Liver (tissue), 8 donors: ENCODE measurements at regions not wholly inside any gene's neighbourhood (a gene's known extent, or its start where the extent isn't known, plus 50 kb on each side); places are given as distances from the start of the nearest gene placed in this dataset.

ENCODE experiments used
- DNase-seq: peaks from one replicate; pipeline ENCODE4 v3.0.0-alpha.2; 2017; ENCODE audit warnings: low spot score
- H3K27ac ChIP-seq, 2 donors: one replicate each; pipeline ENCODE4 v1.7.0; 2013; ENCODE audit warnings: inconsistent platforms in 2 of 2, low read length in 2 of 2, control low read depth in 1 of 2, low read depth in 1 of 2, mild to moderate bottlenecking in 1 of 2
- H3K27me3 ChIP-seq, 4 donors: one replicate each; pipeline versions ENCODE4 v1.6.1 to v1.7.0; 2013; ENCODE audit warnings: low read length in 3 of 4, inconsistent platforms in 1 of 4, mild to moderate bottlenecking in 1 of 4, moderate library complexity in 1 of 4; ENCODE audit not compliant: control insufficient read depth in 4 of 4, insufficient read depth in 4 of 4
- H3K36me3 ChIP-seq, 4 donors: one replicate each; pipeline versions ENCODE4 v1.6.1 to v1.7.0; 2013; ENCODE audit warnings: low read length in 3 of 4, mild to moderate bottlenecking in 3 of 4, low read depth in 1 of 4, moderate library complexity in 1 of 4; ENCODE audit not compliant: control insufficient read depth in 4 of 4, insufficient read depth in 3 of 4
- H3K4me1 ChIP-seq, 4 donors: one replicate each; pipeline versions ENCODE4 v1.6.1 to v1.7.0; 2013; ENCODE audit warnings: low read length in 3 of 4, mild to moderate bottlenecking in 3 of 4, moderate library complexity in 1 of 4; ENCODE audit not compliant: control insufficient read depth in 4 of 4, insufficient read depth in 4 of 4
- H3K4me3 ChIP-seq, 3 donors: one replicate each; pipeline versions ENCODE4 v1.6.1 to v1.7.0; 2013; ENCODE audit warnings: low read length in 3 of 3, control low read depth in 1 of 3, low read depth in 1 of 3, mild to moderate bottlenecking in 1 of 3
- H3K9ac ChIP-seq, 2 donors: one replicate each; pipeline ENCODE4 v1.7.0; 2013; ENCODE audit warnings: low read length in 2 of 2, mild to moderate bottlenecking in 2 of 2, moderate library complexity in 2 of 2, control low read depth in 1 of 2, low read depth in 1 of 2
- H3K9me3 ChIP-seq, 4 donors: one replicate each; pipeline versions ENCODE4 v1.6.1 to v1.7.0; 2013; ENCODE audit warnings: low read length in 3 of 4; ENCODE audit not compliant: control insufficient read depth in 4 of 4
- EGR1 ChIP-seq, 2 donors: IDR thresholded peaks; 2 replicates each; pipeline ENCODE4 v1.6.1; 2016 to 2018; ENCODE audit warnings: antibody characterized with exemption in 2 of 2, low read depth in 2 of 2
- FOXA1 ChIP-seq: IDR thresholded peaks from 2 replicates; pipeline ENCODE4 v1.6.1; 2016; ENCODE audit warnings: antibody characterized with exemption
- FOXA2 ChIP-seq: IDR thresholded peaks from 2 replicates; pipeline ENCODE4 v1.6.1; 2016; ENCODE audit warnings: antibody characterized with exemption
- HNF4A ChIP-seq, 2 donors: conservative IDR thresholded peaks; 2 replicates each; pipeline ENCODE4 v1.6.1; 2016; ENCODE audit warnings: antibody characterized with exemption in 2 of 2, mild to moderate bottlenecking in 2 of 2
- HNF4G ChIP-seq: IDR thresholded peaks from 2 replicates; pipeline ENCODE4 v1.6.1; 2016; ENCODE audit warnings: antibody characterized with exemption
- JUND ChIP-seq, 2 donors: IDR thresholded peaks; 2 replicates each; pipeline ENCODE4 v1.6.1; 2016; ENCODE audit warnings: antibody characterized with exemption in 2 of 2
- MAX ChIP-seq: IDR thresholded peaks from 2 replicates; pipeline ENCODE4 v1.6.1; 2016; ENCODE audit warnings: antibody characterized with exemption
- NR2F2 ChIP-seq: IDR thresholded peaks from 2 replicates; pipeline ENCODE4 v1.6.1; 2016; ENCODE audit warnings: antibody characterized with exemption
- RAD21 ChIP-seq, 2 donors: IDR thresholded peaks; 2 replicates each; pipeline ENCODE4 v1.6.1; 2016; ENCODE audit warnings: antibody characterized with exemption in 2 of 2, mild to moderate bottlenecking in 2 of 2
- RXRA ChIP-seq, 2 donors: IDR thresholded peaks; 2 replicates each; pipeline ENCODE4 v1.6.1; 2017 to 2018; ENCODE audit warnings: antibody characterized with exemption in 2 of 2, mild to moderate bottlenecking in 1 of 2
- SP1 ChIP-seq: IDR thresholded peaks from 2 replicates; pipeline ENCODE4 v1.6.1; 2018; ENCODE audit warnings: antibody characterized with exemption, mild to moderate bottlenecking
- TAF1 ChIP-seq: conservative IDR thresholded peaks from 2 replicates; pipeline ENCODE4 v1.6.1; 2016; ENCODE audit warnings: antibody characterized with exemption, mild to moderate bottlenecking
- YY1 ChIP-seq: IDR thresholded peaks from 2 replicates; pipeline ENCODE4 v1.6.1; 2016; ENCODE audit warnings: antibody characterized with exemption, mild to moderate bottlenecking
- WGBS: extraction: QIAGEN DNeasy Blood & Tissue Kit; methylation state at CpG from one replicate; pipeline ENCODE4 v1.1.7; 2013; 5-methylcytosine and 5-hydroxymethylcytosine counted together
- TF ChIP-seq, protein P1 (sequence below): IDR thresholded peaks from 2 replicates; pipeline ENCODE4 v1.6.1; 2016; ENCODE audit warnings: antibody characterized with exemption
- TF ChIP-seq, protein P2 (sequence below): IDR thresholded peaks from 2 replicates; pipeline ENCODE4 v1.6.1; 2016; ENCODE audit warnings: antibody characterized with exemption
- TF ChIP-seq, protein P3 (sequence below): fragments of 150-350 bp; IDR thresholded peaks from 2 replicates; pipeline ENCODE4 v1.5.1; 2017; ENCODE audit warnings: improper control_type of control experiment, low read depth, low read length; ENCODE audit not compliant: missing input control
- TF ChIP-seq, protein P4 (sequence below): IDR thresholded peaks from 2 replicates; pipeline ENCODE4 v1.6.1; 2016; ENCODE audit warnings: antibody characterized with exemption, mild to moderate bottlenecking
- donor health status: healthy.
- donor health status: healthy.
- donor health status: healthy.
- donor health status: healthy.
- donor health status: healthy.

- TF ChIP-seq, protein P1, sequence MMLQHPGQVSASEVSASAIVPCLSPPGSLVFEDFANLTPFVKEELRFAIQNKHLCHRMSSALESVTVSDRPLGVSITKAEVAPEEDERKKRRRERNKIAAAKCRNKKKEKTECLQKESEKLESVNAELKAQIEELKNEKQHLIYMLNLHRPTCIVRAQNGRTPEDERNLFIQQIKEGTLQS, result no peak
- TF ChIP-seq NR2F2, result no peak
- TF ChIP-seq EGR1 (IDR thresholded peaks at IDR 0.05; ENCODE audit: low read depth in 2 of 2), result no peak
- H3K27ac ChIP-seq, result no peak overlapping the region
- H3K27me3 ChIP-seq, result no peaks in the 10 kb centered on the region
- DNase-seq, result no peak
- no peaks in the 10 kb centered on the region for H3K9me3 ChIP-seq
- no peaks in the 10 kb centered on the region for H3K36me3 ChIP-seq
- 44% methylated on average over 4 of the region's 4 CpGs for WGBS
- no peak overlapping the region for H3K4me3 ChIP-seq
- H3K4me1 ChIP-seq, result peaks cover 0 to 18% (median 10%) of the 10 kb centered on the region in 4 donors
- no peak overlapping the region for H3K9ac ChIP-seq
Observed at GRCh38 chr7:152537639-152538038, 101.8 kb upstream of the KMT2C start.

DNA sequence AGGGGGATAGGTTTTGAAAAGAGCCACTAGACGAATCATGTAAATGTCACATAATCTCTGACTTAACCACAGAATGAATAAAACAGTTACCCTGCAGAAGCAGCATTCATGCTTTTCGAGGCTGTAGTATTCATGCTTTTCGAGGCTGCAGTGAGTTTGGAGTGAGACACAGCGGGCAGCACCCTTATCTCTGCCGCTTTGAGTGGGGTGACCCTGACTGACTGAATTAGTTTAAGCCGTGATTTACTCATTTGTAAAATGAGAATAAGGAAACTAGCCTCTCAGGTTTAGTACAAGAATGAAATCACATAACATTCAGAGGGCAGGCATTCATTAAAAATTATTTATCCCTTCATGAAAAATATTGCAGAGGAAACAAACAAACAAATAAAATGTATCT lies 92.8 kb upstream of the KMT2C start:
- TF ChIP-seq, protein P2, sequence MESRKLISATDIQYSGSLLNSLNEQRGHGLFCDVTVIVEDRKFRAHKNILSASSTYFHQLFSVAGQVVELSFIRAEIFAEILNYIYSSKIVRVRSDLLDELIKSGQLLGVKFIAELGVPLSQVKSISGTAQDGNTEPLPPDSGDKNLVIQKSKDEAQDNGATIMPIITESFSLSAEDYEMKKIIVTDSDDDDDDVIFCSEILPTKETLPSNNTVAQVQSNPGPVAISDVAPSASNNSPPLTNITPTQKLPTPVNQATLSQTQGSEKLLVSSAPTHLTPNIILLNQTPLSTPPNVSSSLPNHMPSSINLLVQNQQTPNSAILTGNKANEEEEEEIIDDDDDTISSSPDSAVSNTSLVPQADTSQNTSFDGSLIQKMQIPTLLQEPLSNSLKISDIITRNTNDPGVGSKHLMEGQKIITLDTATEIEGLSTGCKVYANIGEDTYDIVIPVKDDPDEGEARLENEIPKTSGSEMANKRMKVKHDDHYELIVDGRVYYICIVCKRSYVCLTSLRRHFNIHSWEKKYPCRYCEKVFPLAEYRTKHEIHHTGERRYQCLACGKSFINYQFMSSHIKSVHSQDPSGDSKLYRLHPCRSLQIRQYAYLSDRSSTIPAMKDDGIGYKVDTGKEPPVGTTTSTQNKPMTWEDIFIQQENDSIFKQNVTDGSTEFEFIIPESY, result no peak
- TF ChIP-seq FOXA1, result no peak
- no peak for TF ChIP-seq RXRA (IDR thresholded peaks at IDR 0.05)
- TF ChIP-seq MAX, result no peak
- TF ChIP-seq, protein P1, result no peak
- Histone ChIP-seq H3K36me3 (no peaks in the 10 kb centered on the region), H3K27me3 (no peaks in the 10 kb centered on the region), H3K9me3 (no peaks in the 10 kb centered on the region), H3K4me1 (no peaks in the 10 kb centered on the region), H3K4me3 (no peak overlapping the region), H3K27ac (no peak overlapping the region), H3K9ac (no peak overlapping the region)
- WGBS, result 91% methylated on average over 6 of the region's 6 CpGs
- no peak for DNase-seq

- no peak for DNase-seq
- H3K4me3 ChIP-seq, result no peak overlapping the region
- no peaks in the 10 kb centered on the region for H3K9me3 ChIP-seq
- peaks cover 0 to 4% (median 2%) of the 10 kb centered on the region in 4 donors for H3K4me1 ChIP-seq
- no peak overlapping the region for H3K9ac ChIP-seq
- WGBS, result 52% methylated on average over 7 of the region's 7 CpGs
- no peaks in the 10 kb centered on the region for H3K27me3 ChIP-seq
- no peak overlapping the region for H3K27ac ChIP-seq
- no peaks in the 10 kb centered on the region for H3K36me3 ChIP-seq
- TF ChIP-seq EGR1 (IDR thresholded peaks at IDR 0.05; ENCODE audit: low read depth in 2 of 2) (no peak), HNF4G (no peak), MAX (no peak), NR2F2 (no peak), FOXA2 (no peak), TAF1 (no peak), HNF4A (conservative IDR thresholded peaks at IDR 0.05) (no peak), RAD21 (IDR thresholded peaks at IDR 0.05) (no peak), JUND (IDR thresholded peaks at IDR 0.05) (no peak), FOXA1 (no peak), YY1 (no peak), RXRA (IDR thresholded peaks at IDR 0.05) (no peak), SP1 (no peak)
- TF ChIP-seq, protein P3, sequence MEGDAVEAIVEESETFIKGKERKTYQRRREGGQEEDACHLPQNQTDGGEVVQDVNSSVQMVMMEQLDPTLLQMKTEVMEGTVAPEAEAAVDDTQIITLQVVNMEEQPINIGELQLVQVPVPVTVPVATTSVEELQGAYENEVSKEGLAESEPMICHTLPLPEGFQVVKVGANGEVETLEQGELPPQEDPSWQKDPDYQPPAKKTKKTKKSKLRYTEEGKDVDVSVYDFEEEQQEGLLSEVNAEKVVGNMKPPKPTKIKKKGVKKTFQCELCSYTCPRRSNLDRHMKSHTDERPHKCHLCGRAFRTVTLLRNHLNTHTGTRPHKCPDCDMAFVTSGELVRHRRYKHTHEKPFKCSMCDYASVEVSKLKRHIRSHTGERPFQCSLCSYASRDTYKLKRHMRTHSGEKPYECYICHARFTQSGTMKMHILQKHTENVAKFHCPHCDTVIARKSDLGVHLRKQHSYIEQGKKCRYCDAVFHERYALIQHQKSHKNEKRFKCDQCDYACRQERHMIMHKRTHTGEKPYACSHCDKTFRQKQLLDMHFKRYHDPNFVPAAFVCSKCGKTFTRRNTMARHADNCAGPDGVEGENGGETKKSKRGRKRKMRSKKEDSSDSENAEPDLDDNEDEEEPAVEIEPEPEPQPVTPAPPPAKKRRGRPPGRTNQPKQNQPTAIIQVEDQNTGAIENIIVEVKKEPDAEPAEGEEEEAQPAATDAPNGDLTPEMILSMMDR, result no peak
- TF ChIP-seq, protein P2, result no peak
- TF ChIP-seq, protein P1, result no peak
- TF ChIP-seq, protein P4, sequence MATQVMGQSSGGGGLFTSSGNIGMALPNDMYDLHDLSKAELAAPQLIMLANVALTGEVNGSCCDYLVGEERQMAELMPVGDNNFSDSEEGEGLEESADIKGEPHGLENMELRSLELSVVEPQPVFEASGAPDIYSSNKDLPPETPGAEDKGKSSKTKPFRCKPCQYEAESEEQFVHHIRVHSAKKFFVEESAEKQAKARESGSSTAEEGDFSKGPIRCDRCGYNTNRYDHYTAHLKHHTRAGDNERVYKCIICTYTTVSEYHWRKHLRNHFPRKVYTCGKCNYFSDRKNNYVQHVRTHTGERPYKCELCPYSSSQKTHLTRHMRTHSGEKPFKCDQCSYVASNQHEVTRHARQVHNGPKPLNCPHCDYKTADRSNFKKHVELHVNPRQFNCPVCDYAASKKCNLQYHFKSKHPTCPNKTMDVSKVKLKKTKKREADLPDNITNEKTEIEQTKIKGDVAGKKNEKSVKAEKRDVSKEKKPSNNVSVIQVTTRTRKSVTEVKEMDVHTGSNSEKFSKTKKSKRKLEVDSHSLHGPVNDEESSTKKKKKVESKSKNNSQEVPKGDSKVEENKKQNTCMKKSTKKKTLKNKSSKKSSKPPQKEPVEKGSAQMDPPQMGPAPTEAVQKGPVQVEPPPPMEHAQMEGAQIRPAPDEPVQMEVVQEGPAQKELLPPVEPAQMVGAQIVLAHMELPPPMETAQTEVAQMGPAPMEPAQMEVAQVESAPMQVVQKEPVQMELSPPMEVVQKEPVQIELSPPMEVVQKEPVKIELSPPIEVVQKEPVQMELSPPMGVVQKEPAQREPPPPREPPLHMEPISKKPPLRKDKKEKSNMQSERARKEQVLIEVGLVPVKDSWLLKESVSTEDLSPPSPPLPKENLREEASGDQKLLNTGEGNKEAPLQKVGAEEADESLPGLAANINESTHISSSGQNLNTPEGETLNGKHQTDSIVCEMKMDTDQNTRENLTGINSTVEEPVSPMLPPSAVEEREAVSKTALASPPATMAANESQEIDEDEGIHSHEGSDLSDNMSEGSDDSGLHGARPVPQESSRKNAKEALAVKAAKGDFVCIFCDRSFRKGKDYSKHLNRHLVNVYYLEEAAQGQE, result no peak
Observed at GRCh38 chr7:152527610-152528032, 91.8 kb upstream of the KMT2C start.
